ENCODE measurements at regions not wholly inside any gene's neighbourhood (a gene's known extent, or its start where the extent isn't known, plus 50 kb on each side); places are given as distances from the start of the nearest gene placed in this dataset.

- TF ChIP-seq, protein P1, sequence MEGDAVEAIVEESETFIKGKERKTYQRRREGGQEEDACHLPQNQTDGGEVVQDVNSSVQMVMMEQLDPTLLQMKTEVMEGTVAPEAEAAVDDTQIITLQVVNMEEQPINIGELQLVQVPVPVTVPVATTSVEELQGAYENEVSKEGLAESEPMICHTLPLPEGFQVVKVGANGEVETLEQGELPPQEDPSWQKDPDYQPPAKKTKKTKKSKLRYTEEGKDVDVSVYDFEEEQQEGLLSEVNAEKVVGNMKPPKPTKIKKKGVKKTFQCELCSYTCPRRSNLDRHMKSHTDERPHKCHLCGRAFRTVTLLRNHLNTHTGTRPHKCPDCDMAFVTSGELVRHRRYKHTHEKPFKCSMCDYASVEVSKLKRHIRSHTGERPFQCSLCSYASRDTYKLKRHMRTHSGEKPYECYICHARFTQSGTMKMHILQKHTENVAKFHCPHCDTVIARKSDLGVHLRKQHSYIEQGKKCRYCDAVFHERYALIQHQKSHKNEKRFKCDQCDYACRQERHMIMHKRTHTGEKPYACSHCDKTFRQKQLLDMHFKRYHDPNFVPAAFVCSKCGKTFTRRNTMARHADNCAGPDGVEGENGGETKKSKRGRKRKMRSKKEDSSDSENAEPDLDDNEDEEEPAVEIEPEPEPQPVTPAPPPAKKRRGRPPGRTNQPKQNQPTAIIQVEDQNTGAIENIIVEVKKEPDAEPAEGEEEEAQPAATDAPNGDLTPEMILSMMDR (IDR thresholded peaks at IDR 0.05; ENCODE audit: low read length), result no peak
- TF ChIP-seq EZH2 (IDR thresholded peaks at IDR 0.05; ENCODE audit: borderline replicate concordance, low read length), result no peak
These were observed 115.0 kb upstream of the ZNF438 start for GRCh38 chr10:31146491-31147209.

Data from OCI-LY1 (cell line).